ENCODE measurements at regions not wholly inside any gene's neighbourhood (a gene's known extent, or its start where the extent isn't known, plus 50 kb on each side); places are given as distances from the start of the nearest gene placed in this dataset.

DNA sequence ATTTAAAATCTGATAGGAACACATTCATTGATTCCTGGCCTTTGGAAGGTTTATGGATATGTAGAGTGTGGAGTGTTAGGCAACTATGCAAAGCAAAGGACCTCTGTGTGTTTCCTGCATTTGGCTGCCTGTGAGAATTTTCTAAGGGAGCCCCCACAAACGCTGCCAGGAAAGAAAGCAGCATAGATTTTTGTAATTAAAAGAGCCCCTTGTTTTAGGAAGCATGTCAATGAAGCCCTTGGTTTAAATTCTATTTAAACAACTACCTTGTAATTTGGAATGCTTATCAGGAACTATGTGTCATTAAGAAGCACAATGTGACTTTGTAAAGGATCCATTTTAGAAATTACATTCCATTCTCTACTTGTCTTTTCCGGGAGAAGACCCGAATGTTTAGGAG lies 742.5 kb downstream of the NXPH1 start:
- Histone ChIP-seq H3K36me3 (no peaks in the 10 kb centered on the region), H3K4me1 (no peaks in the 10 kb centered on the region), H3K27me3 (no peaks in the 10 kb centered on the region), H3K9me3 (no peaks in the 10 kb centered on the region), H3K4me3 (no peak overlapping the region), H3K27ac (no peak overlapping the region)
- 39 to 45% (median 41%) methylated on average over 3 of the region's 3 CpGs for WGBS, 5 donors
- intact Hi-C loops (cut with DNase I; ENCODE audit: low total_unique reads), result no loop called here
- no peak for DNase-seq
- TF ChIP-seq POLR2AphosphoS5 (IDR thresholded peaks at IDR 0.05) (no peak), POLR2A (IDR thresholded peaks at IDR 0.05) (no peak), EP300 (IDR thresholded peaks at IDR 0.05) (no peak)
- TF ChIP-seq, protein P1, sequence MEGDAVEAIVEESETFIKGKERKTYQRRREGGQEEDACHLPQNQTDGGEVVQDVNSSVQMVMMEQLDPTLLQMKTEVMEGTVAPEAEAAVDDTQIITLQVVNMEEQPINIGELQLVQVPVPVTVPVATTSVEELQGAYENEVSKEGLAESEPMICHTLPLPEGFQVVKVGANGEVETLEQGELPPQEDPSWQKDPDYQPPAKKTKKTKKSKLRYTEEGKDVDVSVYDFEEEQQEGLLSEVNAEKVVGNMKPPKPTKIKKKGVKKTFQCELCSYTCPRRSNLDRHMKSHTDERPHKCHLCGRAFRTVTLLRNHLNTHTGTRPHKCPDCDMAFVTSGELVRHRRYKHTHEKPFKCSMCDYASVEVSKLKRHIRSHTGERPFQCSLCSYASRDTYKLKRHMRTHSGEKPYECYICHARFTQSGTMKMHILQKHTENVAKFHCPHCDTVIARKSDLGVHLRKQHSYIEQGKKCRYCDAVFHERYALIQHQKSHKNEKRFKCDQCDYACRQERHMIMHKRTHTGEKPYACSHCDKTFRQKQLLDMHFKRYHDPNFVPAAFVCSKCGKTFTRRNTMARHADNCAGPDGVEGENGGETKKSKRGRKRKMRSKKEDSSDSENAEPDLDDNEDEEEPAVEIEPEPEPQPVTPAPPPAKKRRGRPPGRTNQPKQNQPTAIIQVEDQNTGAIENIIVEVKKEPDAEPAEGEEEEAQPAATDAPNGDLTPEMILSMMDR (IDR thresholded peaks at IDR 0.05), result no peak

GRCh38 chr7:9181356-9181755 lies 747.9 kb downstream of the NXPH1 start:
- intact Hi-C loops (cut with DNase I; ENCODE audit: low total_unique reads), result no loop called here
- Histone ChIP-seq H3K4me3 (no peak overlapping the region), H3K9me3 (no peaks in the 10 kb centered on the region), H3K27me3 (no peaks in the 10 kb centered on the region), H3K4me1 (no peaks in the 10 kb centered on the region), H3K36me3 (no peaks in the 10 kb centered on the region), H3K27ac (no peak overlapping the region)
- TF ChIP-seq, protein P1 (IDR thresholded peaks at IDR 0.05), result no peak
- TF ChIP-seq EP300 (IDR thresholded peaks at IDR 0.05) (no peak), POLR2AphosphoS5 (IDR thresholded peaks at IDR 0.05) (no peak), POLR2A (IDR thresholded peaks at IDR 0.05) (no peak)
- WGBS, 5 donors, result 72 to 83% (median 75%) methylated on average over 1 of the region's 1 CpG
- no peak for DNase-seq

- Histone ChIP-seq H3K4me1 (no peaks in the 10 kb centered on the region), H3K36me3 (no peaks in the 10 kb centered on the region), H3K4me3 (no peak overlapping the region), H3K27me3 (no peaks in the 10 kb centered on the region), H3K9me3 (no peaks in the 10 kb centered on the region), H3K27ac (no peak overlapping the region)
- no peak for DNase-seq
- TF ChIP-seq, protein P1 (IDR thresholded peaks at IDR 0.05), result no peak
- TF ChIP-seq POLR2AphosphoS5 (IDR thresholded peaks at IDR 0.05) (no peak), POLR2A (IDR thresholded peaks at IDR 0.05) (no peak), EP300 (IDR thresholded peaks at IDR 0.05) (no peak)
- intact Hi-C loops (cut with DNase I; ENCODE audit: low total_unique reads), result no loop called here
- WGBS, 5 donors, result 82 to 89% (median 86%) methylated on average over 4 of the region's 4 CpGs
Measured at GRCh38 chr7:9186730-9187129, 753.3 kb downstream of the NXPH1 start.

GRCh38 chr7:9189703-9190102 lies 756.3 kb downstream of the NXPH1 start:
- intact Hi-C loops (cut with DNase I; ENCODE audit: low total_unique reads), result no loop called here
- Histone ChIP-seq H3K27me3 (no peaks in the 10 kb centered on the region), H3K27ac (no peak overlapping the region), H3K36me3 (no peaks in the 10 kb centered on the region), H3K9me3 (no peaks in the 10 kb centered on the region), H3K4me1 (no peaks in the 10 kb centered on the region), H3K4me3 (no peak overlapping the region)
- TF ChIP-seq POLR2AphosphoS5 (IDR thresholded peaks at IDR 0.05), result no peak
- TF ChIP-seq, protein P1 (IDR thresholded peaks at IDR 0.05), result no peak
- TF ChIP-seq EP300 (IDR thresholded peaks at IDR 0.05), result no peak
- no peak for TF ChIP-seq POLR2A (IDR thresholded peaks at IDR 0.05)
- WGBS, 5 donors, result 63 to 83% (median 76%) methylated on average over 9 of the region's 9 CpGs
- DNase-seq, result no peak
